IMR-90 (cell line): ENCODE measurements at regions not wholly inside any gene's neighbourhood (a gene's known extent, or its start where the extent isn't known, plus 50 kb on each side); places are given as distances from the start of the nearest gene placed in this dataset.

Experiments used
- ATAC-seq: fragments of 200-7000 bp; cut with Tn5 transposase; 2 replicates; pipeline ENCODE4 v1.9.1; 2020; ENCODE audit warnings: low read depth, mild to moderate bottlenecking, moderate library complexity
- BruUV-seq: library from RNA; stranded (reverse); fragments of 400-500 nt; replicated peaks from 2 replicates; lab custom pipeline; 2021; lab: Mats Ljungman, UMichigan
- CTCF ChIA-PET: fragments of 300-600 bp; formaldehyde crosslinking; extraction: SDS; loops from one replicate; lab custom pipeline; 2021; ENCODE audit warnings: antibody characterized with exemption; lab: Yijun Ruan, JAX
- POLR2A ChIA-PET: fragments of 300-600 bp; sonication (Branson Sonifier 250); formaldehyde crosslinking; loops from one replicate; lab custom pipeline; 2022; ENCODE audit warnings: antibody characterized with exemption; ENCODE audit not compliant: unreplicated experiment; lab: Charles Lee
- DNase-seq: peaks from one replicate; pipeline ENCODE4 v3.0.0; 2013
- H2AFZ ChIP-seq: replicated peaks from 2 replicates; pipeline ENCODE3; 2013; ENCODE audit warnings: low read length, mild to moderate bottlenecking; ENCODE audit not compliant: poor library complexity
- H2AK5ac ChIP-seq: 2 replicates; pipeline ENCODE4 v1.6.1; 2013; ENCODE audit warnings: low read depth, low read length, inconsistent platforms
- H2AK9ac ChIP-seq: replicated peaks from 2 replicates; pipeline ENCODE3; 2013; ENCODE audit warnings: mild to moderate bottlenecking, low read depth, low read length, moderate library complexity; ENCODE audit not compliant: poor library complexity
- H2BK120ac ChIP-seq: 2 replicates; pipeline ENCODE4 v1.6.1; 2013; ENCODE audit warnings: low read depth, low read length, inconsistent platforms
- H2BK15ac ChIP-seq: 3 replicates; pipeline ENCODE4 v1.6.1; 2013; ENCODE audit warnings: low read depth, low read length, inconsistent platforms
- H2BK20ac ChIP-seq: 2 replicates; pipeline ENCODE4 v1.6.1; 2013; ENCODE audit warnings: low read depth, mild to moderate bottlenecking, inconsistent platforms, low read length, moderate library complexity
- H2BK5ac ChIP-seq: 2 replicates; pipeline ENCODE4 v1.6.1; 2013; ENCODE audit warnings: mild to moderate bottlenecking, low read depth, low read length, inconsistent platforms; ENCODE audit not compliant: poor library complexity, severe bottlenecking
- H3K14ac ChIP-seq: replicated peaks from 2 replicates; pipeline ENCODE4 v1.6.1; 2013; ENCODE audit warnings: low read depth, low read length, inconsistent platforms
- H3K18ac ChIP-seq: 2 replicates; pipeline ENCODE4 v1.6.1; 2013; ENCODE audit warnings: low read depth, low read length, control low read depth
- H3K23ac ChIP-seq: 2 replicates; pipeline ENCODE4 v1.6.1; 2013; ENCODE audit warnings: low read depth, low read length, inconsistent platforms
- H3K27ac ChIP-seq: 2 replicates; pipeline ENCODE4 v1.5.1; 2013; ENCODE audit warnings: mild to moderate bottlenecking, control low read depth, low read length; ENCODE audit not compliant: insufficient read depth
- H3K27me3 ChIP-seq: 2 replicates; pipeline ENCODE4 v1.6.1; 2013; ENCODE audit warnings: low read length; ENCODE audit not compliant: control insufficient read depth, insufficient read depth
- H3K36me3 ChIP-seq: 2 replicates; pipeline ENCODE4 v1.6.1; 2013; ENCODE audit warnings: low read length, mixed read lengths; ENCODE audit not compliant: control insufficient read depth, insufficient read depth
- H3K4ac ChIP-seq: 2 replicates; pipeline ENCODE4 v1.6.1; 2013; ENCODE audit warnings: low read depth, low read length, inconsistent platforms
- H3K4me1 ChIP-seq: 2 replicates; pipeline ENCODE4 v1.6.1; 2013; ENCODE audit warnings: low read length, mixed read lengths; ENCODE audit not compliant: control insufficient read depth, insufficient read depth
- H3K4me2 ChIP-seq: 2 replicates; pipeline ENCODE4 v1.6.1; 2013; ENCODE audit warnings: low read depth, mild to moderate bottlenecking, control low read depth, low read length, moderate library complexity
- H3K4me3 ChIP-seq: 2 replicates; pipeline ENCODE4 v1.5.1; 2013; ENCODE audit warnings: low read depth, mild to moderate bottlenecking, control low read depth, low read length, moderate library complexity; ENCODE audit not compliant: insufficient read depth
- H3K56ac ChIP-seq: 2 replicates; pipeline ENCODE4 v1.6.1; 2013; ENCODE audit warnings: low read length, inconsistent platforms; ENCODE audit not compliant: insufficient read depth; ENCODE audit errors: extremely low read depth
- H3K79me1 ChIP-seq, 2 experiments: 2 replicates each; pipeline ENCODE4 v1.6.1; 2013; ENCODE audit warnings: low read length in 2 of 2, inconsistent platforms in 1 of 2, low read depth in 1 of 2
- H3K9ac ChIP-seq: 2 replicates; pipeline ENCODE4 v1.6.1; 2013; ENCODE audit warnings: low read depth, low read length, control low read depth
- H3K9me1 ChIP-seq: 2 replicates; pipeline ENCODE4 v1.6.1; 2013; ENCODE audit warnings: low read length, inconsistent platforms; ENCODE audit not compliant: insufficient read depth
- H3K9me3 ChIP-seq: 2 replicates; pipeline ENCODE4 v1.6.1; 2013; ENCODE audit warnings: low read length; ENCODE audit not compliant: control insufficient read depth, insufficient read depth
- H4K20me1 ChIP-seq: 2 replicates; pipeline ENCODE4 v1.6.1; 2013; ENCODE audit warnings: low read length, inconsistent platforms; ENCODE audit not compliant: insufficient read depth
- H4K5ac ChIP-seq: 2 replicates; pipeline ENCODE4 v1.6.1; 2013; ENCODE audit warnings: mild to moderate bottlenecking, low read depth, low read length, control low read depth
- H4K8ac ChIP-seq, 2 experiments: 2 replicates each; pipeline ENCODE4 v1.6.1; 2013; ENCODE audit warnings: low read depth in 2 of 2, low read length in 2 of 2, control low read depth in 1 of 2, inconsistent platforms in 1 of 2
- H4K91ac ChIP-seq: 2 replicates; pipeline ENCODE4 v1.6.1; 2013; ENCODE audit warnings: low read depth, low read length, inconsistent platforms; ENCODE audit not compliant: insufficient read depth
- CEBPB ChIP-seq: IDR thresholded peaks from 2 replicates; pipeline ENCODE4 v1.6.1; 2012; ENCODE audit warnings: low read depth, low read length, improper control_type of control experiment
- CHD1 ChIP-seq: IDR thresholded peaks from 2 replicates; pipeline ENCODE4 v1.6.1; 2012; ENCODE audit warnings: low read depth, low read length, improper control_type of control experiment
- FOS ChIP-seq: fragments of 150-350 bp; IDR thresholded peaks from 2 replicates; pipeline ENCODE4 v1.6.1; 2016; ENCODE audit warnings: low read depth, low read length
- MAZ ChIP-seq: IDR thresholded peaks from 2 replicates; pipeline ENCODE4 v1.6.1; 2012; ENCODE audit warnings: low read depth, mild to moderate bottlenecking, low read length, improper control_type of control experiment, moderate library complexity, borderline replicate concordance
- NFE2L2 ChIP-seq: fragments of 150-350 bp; IDR thresholded peaks from 2 replicates; pipeline ENCODE4 v1.6.1; 2016; ENCODE audit warnings: low read depth, mild to moderate bottlenecking, low read length
- POLR2A ChIP-seq: IDR thresholded peaks from 2 replicates; pipeline ENCODE4 v1.6.1; 2012; ENCODE audit warnings: mild to moderate bottlenecking, low read depth, low read length
- RCOR1 ChIP-seq: IDR thresholded peaks from 2 replicates; pipeline ENCODE4 v1.6.1; 2012; ENCODE audit warnings: mild to moderate bottlenecking, low read length, improper control_type of control experiment; ENCODE audit not compliant: insufficient replicate concordance
- WGBS, 2 experiments: methylation state at CpG; one replicate each; pipeline versions ENCODE4 v1.1.5 to v1.1.7; 2013; ENCODE audit warnings: missing lambda C conversion rate in 2 of 2; ENCODE audit not compliant: insufficient read length in 1 of 2; ENCODE audit errors: extremely low coverage in 2 of 2; 5-methylcytosine and 5-hydroxymethylcytosine counted together
- dilution Hi-C: fragments of 300-500 bp; cut with HindIII; formaldehyde crosslinking; loops from one replicate; pipeline ENCODE4 v1.14.3; 2018; ENCODE audit warnings: low sequenced_read_pairs; ENCODE audit not compliant: unreplicated experiment
- in situ Hi-C: fragments of 300-500 bp; cut with MboI; formaldehyde crosslinking; loops from 3 replicates; pipeline ENCODE4 v1.14.3; 2019; ENCODE audit warnings: low sequenced_read_pairs, inconsistent platforms, mixed read lengths
- intact Hi-C: fragments of 100-400 bp; cut with micrococcal nuclease; formaldehyde crosslinking; loops from 2 replicates; pipeline ENCODE4 v1.10.0; 2022
- TF ChIP-seq, protein P1 (sequence below): fragments of 150-350 bp; IDR thresholded peaks from 2 replicates; pipeline ENCODE4 v1.6.1; 2017; ENCODE audit warnings: mild to moderate bottlenecking, antibody characterized with exemption, low read length, low read depth

DNA sequence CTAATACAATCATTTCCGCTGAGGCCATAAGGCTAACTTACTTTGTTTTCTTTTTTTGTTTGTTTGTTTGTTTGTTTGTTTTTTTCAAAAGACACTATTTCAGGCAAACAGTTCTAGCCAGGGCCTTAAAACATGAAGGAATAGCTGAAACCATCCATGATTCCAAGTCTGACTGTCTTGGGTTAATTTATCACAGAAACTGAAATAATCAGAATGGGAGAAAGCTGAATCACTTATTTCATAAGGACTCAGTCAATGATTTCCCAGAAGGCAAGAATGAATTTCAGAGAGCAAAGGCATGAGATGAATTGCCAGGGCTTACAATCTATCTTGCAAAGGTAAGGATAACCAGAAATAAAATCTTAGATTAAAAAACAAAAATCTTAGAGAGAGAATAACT, 1315.1 kb downstream of the SUCLG1 start:
- dilution Hi-C loops, result no loop called here

More for the DNA sequence above, 1315.1 kb downstream of the SUCLG1 start:
- no peak overlapping the region for H3K56ac ChIP-seq
- no peak overlapping the region for H3K23ac ChIP-seq
- no peak overlapping the region for H3K4me3 ChIP-seq
- TF ChIP-seq CHD1 (no peak), POLR2A (no peak), CEBPB (no peak), RCOR1 (no peak), NFE2L2 (no peak), FOS (no peak), MAZ (no peak)
- TF ChIP-seq, protein P1, sequence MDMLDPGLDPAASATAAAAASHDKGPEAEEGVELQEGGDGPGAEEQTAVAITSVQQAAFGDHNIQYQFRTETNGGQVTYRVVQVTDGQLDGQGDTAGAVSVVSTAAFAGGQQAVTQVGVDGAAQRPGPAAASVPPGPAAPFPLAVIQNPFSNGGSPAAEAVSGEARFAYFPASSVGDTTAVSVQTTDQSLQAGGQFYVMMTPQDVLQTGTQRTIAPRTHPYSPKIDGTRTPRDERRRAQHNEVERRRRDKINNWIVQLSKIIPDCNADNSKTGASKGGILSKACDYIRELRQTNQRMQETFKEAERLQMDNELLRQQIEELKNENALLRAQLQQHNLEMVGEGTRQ, result no peak
- no peaks in the 10 kb centered on the region for H3K4me1 ChIP-seq
- in situ Hi-C loops, result loop anchor here (25.0 kb wide), 1 partner anchor 93 kb away; no protein-coding TSS in a partner anchor
- no peaks in the 10 kb centered on the region for H3K27me3 ChIP-seq
- H2BK15ac ChIP-seq, result no peak overlapping the region
- H3K18ac ChIP-seq, result no peak overlapping the region
- H2AK9ac ChIP-seq, result no peak overlapping the region
- no peak overlapping the region for H4K5ac ChIP-seq
- H4K91ac ChIP-seq, result no peak overlapping the region
- no CpG with 5 or more reads among the region's 1 CpG for WGBS, 2 experiments
- H4K8ac ChIP-seq, result no peak overlapping the region
- BruUV-seq, result no TSS peak
- no peaks in the 10 kb centered on the region for H3K9me1 ChIP-seq
- no peak overlapping the region for H3K27ac ChIP-seq
- CTCF ChIA-PET, result no interaction called here
- DNase-seq (no peak), ATAC-seq (no peak)
- no peaks in the 10 kb centered on the region for H3K9me3 ChIP-seq
- H2AK5ac ChIP-seq, result no peak overlapping the region
- no peaks in the 10 kb centered on the region for H3K36me3 ChIP-seq
- no peak overlapping the region for H2AFZ ChIP-seq
- H3K79me1 ChIP-seq, result no peaks in the 10 kb centered on the region
- no peak overlapping the region for H2BK5ac ChIP-seq
- no peak overlapping the region for H2BK20ac ChIP-seq
- POLR2A ChIA-PET, result no interaction called here
- H3K14ac ChIP-seq, result no peak overlapping the region
- no peak overlapping the region for H3K9ac ChIP-seq
- H3K4ac ChIP-seq, result no peak overlapping the region
- intact Hi-C loops, result no loop called here
- H4K20me1 ChIP-seq, result no peaks in the 10 kb centered on the region
- H3K4me2 ChIP-seq, result no peak overlapping the region
- H2BK120ac ChIP-seq, result no peak overlapping the region
